ENCODE measurements at regions not wholly inside any gene's neighbourhood (a gene's known extent, or its start where the extent isn't known, plus 50 kb on each side); places are given as distances from the start of the nearest gene placed in this dataset.
"Not testable (repeated sequence)": the region's sequence is repeated elsewhere in the genome, so short reads cannot be mapped to it uniquely, and the experiment has no call there.

GRCh38 chr13:21911646-21912298, 240.9 kb downstream of the FGF9 start:
- no peak for ATAC-seq (ENCODE audit: low read depth)
- no peak for TF ChIP-seq CTCF (IDR thresholded peaks at IDR 0.05)
- Mint-ChIP-seq H3K4me3 (no peak overlapping the region), H3K36me3 (ENCODE audit: low read depth) (no peaks in the 10 kb centered on the region), H3K9me3 (no peaks in the 10 kb centered on the region), H3K27ac (no peak overlapping the region), H3K27me3 (peaks cover 3% of the 10 kb centered on the region), H3K4me1 (no peaks in the 10 kb centered on the region)
- ChIA-PET CTCF (no interaction called here), POLR2A (no interaction called here)
- no peak for DNase-seq
- intact Hi-C loops (cut with micrococcal nuclease) = loop anchor here (5.0 kb wide), 1 partner anchor 366 kb away; no protein-coding TSS in a partner anchor

- ATAC-seq (ENCODE audit: low read depth) = no peak
- Mint-ChIP-seq H3K27ac (no peak overlapping the region), H3K9me3 (no peaks in the 10 kb centered on the region), H3K36me3 (ENCODE audit: low read depth) (no peaks in the 10 kb centered on the region), H3K4me3 (no peak overlapping the region), H3K4me1 (no peaks in the 10 kb centered on the region), H3K27me3 (no peaks in the 10 kb centered on the region)
- no peak for TF ChIP-seq CTCF (IDR thresholded peaks at IDR 0.05)
- no peak for DNase-seq
- ChIA-PET POLR2A (no interaction called here), CTCF (interaction anchor here (0.6 kb wide), 1 partner anchor 10 kb away, joined by 3 read pairs; no protein-coding TSS in a partner anchor)
- intact Hi-C loops (cut with micrococcal nuclease) = loop anchor here (5.0 kb wide), 1 partner anchor 364 kb away; no protein-coding TSS in a partner anchor
Observed at GRCh38 chr13:21913010-21913409, 242.1 kb downstream of the FGF9 start.

GRCh38 chr13:21917086-21918015, 246.5 kb downstream of the FGF9 start:
- Mint-ChIP-seq H3K9me3 (no peaks in the 10 kb centered on the region), H3K27ac (no peak overlapping the region), H3K4me3 (no peak overlapping the region), H3K27me3 (no peaks in the 10 kb centered on the region), H3K36me3 (ENCODE audit: low read depth) (no peaks in the 10 kb centered on the region), H3K4me1 (no peaks in the 10 kb centered on the region)
- no peak for DNase-seq
- TF ChIP-seq CTCF (IDR thresholded peaks at IDR 0.05) = no peak
- ChIA-PET CTCF (no interaction called here), POLR2A (no interaction called here)
- intact Hi-C loops (cut with micrococcal nuclease) = no loop called here
- no peak for ATAC-seq (ENCODE audit: low read depth)

- H3K4me3 Mint-ChIP-seq; CTCF ChIA-PET; intact Hi-C loops (cut with micrococcal nuclease); H3K4me1 Mint-ChIP-seq; H3K9me3 Mint-ChIP-seq; H3K36me3 Mint-ChIP-seq (ENCODE audit: low read depth); POLR2A ChIA-PET; H3K27me3 Mint-ChIP-seq; ATAC-seq (ENCODE audit: low read depth); H3K27ac Mint-ChIP-seq; DNase-seq: not testable (repeated sequence)
Observed at GRCh38 chr13:21920802-21921201, 249.9 kb downstream of the FGF9 start.

- Mint-ChIP-seq H3K27me3 (no peaks in the 10 kb centered on the region), H3K36me3 (ENCODE audit: low read depth) (no peaks in the 10 kb centered on the region), H3K27ac (no peak overlapping the region), H3K9me3 (no peaks in the 10 kb centered on the region), H3K4me3 (no peak overlapping the region), H3K4me1 (no peaks in the 10 kb centered on the region)
- ChIA-PET POLR2A (no interaction called here), CTCF (no interaction called here)
- intact Hi-C loops (cut with micrococcal nuclease) = no loop called here
- ATAC-seq (ENCODE audit: low read depth) = no peak
- no peak for TF ChIP-seq CTCF (IDR thresholded peaks at IDR 0.05)
- no peak for DNase-seq
Observed at GRCh38 chr13:21924958-21925357, 254.1 kb downstream of the FGF9 start.
